ES-I3 (cell line): ENCODE measurements at regions not wholly inside any gene's neighbourhood (a gene's known extent, or its start where the extent isn't known, plus 50 kb on each side); places are given as distances from the start of the nearest gene placed in this dataset.

Experiments
- H3K36me3 ChIP-seq: 2 replicates; pipeline ENCODE4 v1.6.1; 2013; ENCODE audit warnings: mild to moderate bottlenecking, low read length, control low read depth, moderate library complexity; ENCODE audit not compliant: insufficient read depth
- H3K4me1 ChIP-seq: 2 replicates; pipeline ENCODE4 v1.6.1; 2013; ENCODE audit warnings: mild to moderate bottlenecking, control low read depth, low read length; ENCODE audit not compliant: insufficient read depth
- H3K9ac ChIP-seq: 2 replicates; pipeline ENCODE4 v1.6.1; 2013; ENCODE audit warnings: low read depth, mild to moderate bottlenecking, low read length, moderate library complexity
- H3K9me3 ChIP-seq: 2 replicates; pipeline ENCODE4 v1.6.1; 2013; ENCODE audit warnings: mild to moderate bottlenecking, low read length, moderate library complexity; ENCODE audit not compliant: control insufficient read depth, insufficient read depth

DNA sequence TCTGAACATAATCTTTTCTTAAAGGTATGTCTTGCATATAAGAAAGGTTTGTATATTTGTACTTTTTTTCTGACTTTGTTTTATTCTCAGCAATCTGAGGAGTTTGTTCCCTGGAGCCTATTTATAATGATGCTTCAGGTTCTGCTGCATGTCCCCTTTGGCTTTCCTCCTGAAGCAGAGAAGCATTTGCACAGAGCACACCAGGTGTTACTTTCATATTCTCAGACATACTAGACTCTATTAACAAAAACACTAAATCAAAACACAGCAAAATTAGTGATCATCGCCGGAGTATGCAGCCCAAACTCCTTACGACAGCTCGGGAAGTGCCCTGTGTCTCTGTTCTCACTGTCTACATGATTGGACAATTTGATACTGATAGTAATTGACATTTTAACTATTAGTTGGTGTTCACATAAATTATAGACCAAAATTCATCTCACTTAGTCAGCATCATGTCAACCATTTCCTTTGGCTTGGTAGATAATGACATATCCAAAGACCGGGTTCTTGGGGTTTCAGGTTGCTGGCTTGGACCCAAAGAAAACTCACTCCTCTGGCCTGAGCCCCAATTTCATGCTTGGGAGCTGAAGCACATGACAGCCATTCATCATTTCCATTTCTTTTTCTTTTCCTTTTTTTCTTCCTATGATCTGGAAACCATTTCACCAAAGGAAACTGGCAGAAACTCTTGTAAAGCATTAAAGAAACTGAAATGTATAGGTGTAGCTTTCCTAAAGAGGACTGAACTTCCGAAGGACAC, 400.1 kb upstream of the NRP1 start:
- H3K36me3 ChIP-seq, result no peaks in the 10 kb centered on the region
- H3K9ac ChIP-seq, result no peak overlapping the region
- no peaks in the 10 kb centered on the region for H3K4me1 ChIP-seq
- no peaks in the 10 kb centered on the region for H3K9me3 ChIP-seq

DNA sequence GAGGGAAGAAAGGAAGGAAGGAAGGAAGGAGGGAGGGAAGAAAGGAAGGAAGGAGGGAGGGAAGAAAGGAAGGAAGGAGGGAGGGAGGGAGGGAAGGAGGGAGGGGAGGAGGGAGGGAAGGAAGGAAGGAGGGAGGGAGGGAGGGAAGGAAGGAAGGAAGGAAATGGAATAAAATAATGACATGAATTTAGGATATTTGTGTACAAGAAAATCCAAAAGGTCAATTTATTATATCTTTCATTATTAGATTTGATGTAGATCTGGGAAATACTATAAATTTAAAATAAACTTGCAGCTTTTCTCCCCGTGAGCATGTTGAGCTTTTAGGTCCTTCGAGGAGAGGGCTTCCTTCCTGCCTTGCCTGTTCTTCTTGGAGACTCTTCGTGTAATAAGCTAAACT, 398.6 kb upstream of the NRP1 start:
- H3K9me3 ChIP-seq, result no peaks in the 10 kb centered on the region
- H3K36me3 ChIP-seq, result no peaks in the 10 kb centered on the region
- no peak overlapping the region for H3K9ac ChIP-seq
- no peaks in the 10 kb centered on the region for H3K4me1 ChIP-seq

DNA sequence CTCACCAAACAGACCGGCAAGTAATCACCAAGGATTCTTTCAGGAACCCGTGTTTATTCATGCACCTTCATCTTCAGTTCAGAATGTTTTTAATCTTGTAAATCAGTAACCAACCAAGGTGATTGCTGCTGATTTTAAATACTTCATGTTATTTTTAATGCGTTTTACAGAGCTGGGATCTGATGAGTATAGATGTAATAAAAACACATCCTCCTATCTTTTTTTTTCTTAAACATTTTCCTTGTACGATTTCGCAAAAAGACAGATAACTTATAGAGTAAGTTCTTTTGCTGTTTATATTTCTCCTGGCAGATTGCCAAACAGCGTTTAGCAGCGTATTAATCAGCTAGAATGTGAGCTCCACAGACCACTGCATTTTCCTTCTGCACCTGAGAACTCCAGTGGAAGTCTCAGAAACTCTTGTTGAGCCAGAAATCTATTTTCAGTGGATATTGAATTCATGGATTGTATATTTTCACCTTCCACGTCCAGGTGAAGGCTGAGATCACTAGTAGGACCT, 397.8 kb upstream of the NRP1 start:
- Histone ChIP-seq H3K9me3 (0 out of 2 replicates have a peak, but pooled peaks cover 4% of the 10 kb centered on the region), H3K4me1 (no peaks in the 10 kb centered on the region), H3K36me3 (no peaks in the 10 kb centered on the region), H3K9ac (no peak overlapping the region)

DNA sequence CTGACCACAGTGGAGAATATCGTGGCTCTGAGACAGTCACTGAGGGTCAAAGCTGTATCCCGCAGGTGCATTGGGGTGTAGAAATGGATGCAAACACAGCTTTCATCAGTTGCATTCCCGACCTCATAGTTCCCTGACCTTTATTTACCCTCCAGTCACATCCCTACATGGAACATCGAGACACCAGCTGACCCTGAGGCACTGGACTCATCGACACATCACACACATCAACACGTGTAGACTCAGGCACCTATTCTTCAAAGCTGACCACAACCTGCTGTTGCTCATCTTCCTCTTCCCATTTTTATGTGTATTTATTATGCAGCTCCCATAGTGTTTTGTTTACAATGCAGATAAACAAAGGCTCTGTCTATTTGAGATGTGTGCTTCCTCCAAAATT, 396.9 kb upstream of the NRP1 start:
- Histone ChIP-seq H3K9ac (no peak overlapping the region), H3K4me1 (no peaks in the 10 kb centered on the region), H3K9me3 (0 out of 2 replicates have a peak, but pooled peaks cover 4% of the 10 kb centered on the region), H3K36me3 (no peaks in the 10 kb centered on the region)

DNA sequence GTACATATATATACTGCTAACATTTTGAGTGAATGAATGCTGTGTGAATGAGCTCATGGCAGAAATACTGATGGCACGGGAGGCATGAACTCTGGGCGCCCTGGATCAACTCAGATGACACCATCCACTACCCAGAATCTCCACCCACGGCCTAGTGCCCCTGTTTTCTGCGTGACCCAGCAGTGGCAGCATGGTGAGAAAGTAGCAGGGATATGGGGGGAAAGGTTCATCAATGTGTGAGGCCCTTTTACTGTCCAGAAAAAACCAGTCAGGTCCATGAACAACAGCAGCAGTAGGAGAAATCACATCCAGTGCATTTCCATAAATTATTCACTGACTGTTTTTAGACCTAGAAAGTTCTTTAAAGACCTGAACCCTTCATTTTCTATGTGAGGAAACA, 391.0 kb upstream of the NRP1 start:
- Histone ChIP-seq H3K4me1 (peaks cover 8% of the 10 kb centered on the region; the same call in 1 of the 2 replicates), H3K9ac (no peak overlapping the region), H3K9me3 (peaks cover 7% of the 10 kb centered on the region), H3K36me3 (no peaks in the 10 kb centered on the region)

DNA sequence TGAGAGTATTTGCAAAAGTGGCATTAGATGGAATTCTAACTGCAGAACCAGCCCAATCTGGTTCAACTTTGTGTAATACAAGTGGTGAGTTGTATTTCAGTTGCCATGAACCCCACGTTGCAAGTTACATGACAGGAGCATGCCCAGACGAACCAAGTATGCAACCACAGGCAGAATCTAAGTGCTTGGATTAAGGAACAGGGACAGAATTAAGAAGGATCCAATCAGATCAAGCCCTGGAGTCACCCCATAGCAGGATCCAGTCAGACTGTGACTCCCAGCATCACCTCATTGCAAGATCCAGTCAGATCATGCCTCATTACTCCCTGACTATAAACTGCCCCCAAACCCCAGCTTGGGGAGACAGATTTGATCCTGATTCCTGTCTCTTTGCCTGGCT, 388.7 kb upstream of the NRP1 start:
- Histone ChIP-seq H3K4me1 (peaks cover 16% of the 10 kb centered on the region; the same call in 1 of the 2 replicates), H3K9me3 (peaks cover 7% of the 10 kb centered on the region), H3K36me3 (no peaks in the 10 kb centered on the region), H3K9ac (no peak overlapping the region)

DNA sequence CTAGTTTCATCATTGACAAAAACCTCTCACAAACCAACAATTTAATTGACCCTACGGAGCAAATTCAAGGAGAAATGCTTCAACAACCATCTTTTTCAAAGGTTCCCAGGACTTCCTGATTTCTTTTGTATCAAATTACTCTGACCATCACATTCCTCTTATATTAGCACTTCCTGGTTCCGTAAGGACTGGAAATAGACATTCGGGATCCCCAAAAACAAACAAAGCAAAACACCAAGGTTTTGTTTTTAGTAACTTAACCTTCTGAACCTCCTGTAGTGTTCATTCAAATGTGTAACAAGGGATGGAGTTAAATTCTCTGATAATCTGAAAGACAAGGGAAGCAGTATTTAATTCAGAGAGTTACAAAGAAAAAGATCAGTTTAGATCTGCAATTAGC, 387.6 kb upstream of the NRP1 start:
- Histone ChIP-seq H3K9me3 (peaks cover 3% of the 10 kb centered on the region), H3K9ac (no peak overlapping the region), H3K36me3 (no peaks in the 10 kb centered on the region), H3K4me1 (peaks cover 17% of the 10 kb centered on the region; the same call in 1 of the 2 replicates)

DNA sequence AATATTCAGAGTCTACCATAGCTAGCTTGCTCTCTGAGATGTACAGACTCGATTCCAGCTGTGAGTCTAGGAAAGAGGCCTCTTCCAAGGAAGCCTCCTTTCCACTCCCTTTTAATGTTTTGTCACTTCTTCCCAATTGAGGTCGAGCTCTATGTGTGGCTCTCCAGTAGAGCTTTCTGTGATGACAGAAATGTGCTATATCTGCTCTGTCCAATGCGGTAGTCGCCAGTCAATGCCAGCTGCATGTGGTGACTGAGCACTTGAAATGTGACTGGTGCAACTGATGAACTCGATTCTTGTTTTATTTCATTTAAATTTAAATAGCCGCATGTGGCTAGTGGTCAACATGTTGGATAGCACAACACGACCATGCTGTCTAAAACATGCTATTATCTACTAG, 387.0 kb upstream of the NRP1 start:
- H3K9me3 ChIP-seq, result peaks cover 3% of the 10 kb centered on the region
- no peaks in the 10 kb centered on the region for H3K36me3 ChIP-seq
- no peak overlapping the region for H3K9ac ChIP-seq
- H3K4me1 ChIP-seq, result peaks cover 17% of the 10 kb centered on the region; the same call in 1 of the 2 replicates

DNA sequence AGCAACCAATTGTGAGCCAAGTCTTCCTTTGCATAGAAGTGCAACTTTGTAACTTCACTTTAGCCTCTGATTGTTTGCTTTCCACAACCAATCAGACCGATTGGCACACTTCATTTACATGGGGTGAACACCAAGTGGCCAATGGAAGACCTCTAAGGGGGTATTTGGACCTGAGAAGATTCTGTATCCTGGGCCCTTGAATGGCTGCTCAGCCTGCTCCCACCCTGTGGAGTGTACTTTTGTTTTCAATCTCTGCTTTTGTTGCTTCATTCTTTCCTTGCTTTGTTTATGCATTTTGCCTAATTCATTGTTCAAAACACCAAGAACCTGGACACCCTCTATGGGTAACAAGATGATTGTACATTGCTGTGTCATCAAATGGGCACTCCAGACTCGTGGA, 385.7 kb upstream of the NRP1 start:
- H3K4me1 ChIP-seq, result peaks cover 17% of the 10 kb centered on the region; the same call in 1 of the 2 replicates
- H3K36me3 ChIP-seq, result no peaks in the 10 kb centered on the region
- H3K9me3 ChIP-seq, result peaks cover 3% of the 10 kb centered on the region
- no peak overlapping the region for H3K9ac ChIP-seq

DNA sequence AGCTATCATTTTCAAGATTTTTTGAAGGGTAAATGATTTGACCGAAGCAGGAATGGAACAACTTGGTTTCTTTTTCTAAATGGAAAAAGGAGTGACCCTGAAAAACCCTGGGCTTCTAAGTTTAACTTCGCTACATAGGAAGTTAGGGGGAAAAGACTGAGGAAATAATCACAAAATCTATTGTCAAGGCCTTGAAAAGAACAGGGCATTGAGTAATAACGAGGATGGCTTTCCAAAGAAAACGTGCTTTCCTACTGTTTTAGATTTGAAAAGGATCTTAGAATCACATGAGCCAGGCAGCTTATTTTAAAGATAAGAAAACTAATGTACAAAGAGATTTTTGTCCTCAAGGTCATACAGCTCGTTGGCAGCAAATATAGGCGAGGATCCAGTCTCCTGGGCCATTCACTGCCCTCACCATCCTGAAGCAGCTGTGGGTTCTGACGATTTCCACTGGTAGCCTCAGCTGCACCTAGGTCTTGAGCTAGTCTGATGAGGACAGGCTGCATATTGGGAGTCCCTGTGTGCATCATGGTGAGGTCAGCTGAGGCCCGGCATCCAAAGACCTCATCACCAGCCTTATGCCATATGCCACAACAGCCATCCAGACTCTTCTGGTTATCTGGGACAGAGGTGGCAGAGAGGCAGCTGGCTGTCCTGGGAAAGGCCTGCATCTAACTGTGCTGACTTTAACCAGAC, 384.7 kb upstream of the NRP1 start:
- Histone ChIP-seq H3K9me3 (peaks cover 3% of the 10 kb centered on the region), H3K4me1 (peaks cover 17% of the 10 kb centered on the region; the same call in 1 of the 2 replicates), H3K9ac (no peak overlapping the region), H3K36me3 (no peaks in the 10 kb centered on the region)

DNA sequence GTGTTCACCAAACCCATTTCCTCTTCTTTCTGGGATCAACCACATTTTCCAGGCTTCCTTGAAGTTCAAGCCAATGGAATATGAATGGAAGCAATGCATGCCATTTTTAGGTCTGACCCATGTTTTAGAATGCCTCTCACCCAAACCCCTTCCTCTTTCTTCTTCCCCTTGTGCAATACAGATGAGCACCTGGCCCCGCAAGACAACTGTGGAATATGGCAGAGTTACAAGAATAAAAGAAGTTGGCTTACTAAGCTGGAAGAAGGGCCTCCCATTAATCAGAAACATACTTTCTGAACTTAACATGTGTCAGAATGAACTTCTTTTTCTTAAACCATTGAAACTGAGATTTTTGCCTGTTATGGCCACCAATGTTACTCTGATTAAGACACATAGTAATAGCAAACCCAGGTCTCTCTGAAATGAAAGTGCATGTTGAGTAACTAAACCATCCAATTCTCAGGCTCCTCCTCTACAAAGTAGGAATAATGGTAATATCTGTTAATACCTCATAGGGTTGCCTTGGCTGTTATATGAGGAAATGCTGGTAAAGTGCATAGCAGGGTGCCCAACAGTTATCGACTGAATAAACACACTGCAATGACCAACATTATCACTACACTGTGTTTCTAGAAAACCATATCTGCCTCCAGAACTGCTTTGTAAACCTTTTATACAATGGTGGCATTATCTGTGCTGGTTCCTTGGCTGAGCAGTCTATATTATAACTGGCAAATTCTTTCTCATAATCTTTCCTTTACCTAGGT, 382.2 kb upstream of the NRP1 start:
- Histone ChIP-seq H3K36me3 (no peaks in the 10 kb centered on the region), H3K4me1 (peaks cover 9% of the 10 kb centered on the region; the same call in 1 of the 2 replicates), H3K9me3 (no peaks in the 10 kb centered on the region; the same call in 1 of the 2 replicates), H3K9ac (no peak overlapping the region)

DNA sequence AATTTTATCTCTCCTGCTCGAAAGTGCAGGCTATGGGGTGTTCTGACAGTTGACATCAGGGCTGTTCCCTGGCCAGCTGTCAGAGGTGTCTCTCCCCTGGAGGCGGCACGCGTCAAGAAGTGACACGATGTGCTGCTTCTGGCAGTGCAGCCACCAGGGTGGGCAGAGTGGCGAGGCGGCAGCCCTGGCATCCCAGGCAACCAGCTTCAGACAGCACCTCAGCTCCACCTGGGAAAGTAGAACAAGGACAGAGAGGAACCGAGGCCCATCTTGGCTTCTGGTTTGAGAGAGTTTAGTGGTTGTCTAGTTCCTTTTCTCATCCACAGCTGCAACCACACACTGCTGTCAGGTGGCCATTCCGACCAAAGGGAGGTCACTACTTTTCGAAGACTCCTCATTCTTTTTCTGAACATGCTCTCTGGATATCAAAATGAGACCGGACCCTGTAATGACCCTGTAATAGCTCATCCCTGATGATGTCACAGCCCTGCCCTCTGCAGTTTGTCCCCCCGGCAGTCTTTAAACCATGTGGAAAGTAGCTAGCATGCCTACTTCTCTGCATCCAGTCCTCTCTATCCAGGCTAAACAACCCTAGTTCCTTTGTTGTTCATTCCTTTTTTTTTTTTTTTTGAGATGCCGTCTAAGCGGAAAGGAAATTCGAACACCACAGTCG, 381.0 kb upstream of the NRP1 start:
- Histone ChIP-seq H3K36me3 (no peaks in the 10 kb centered on the region), H3K9me3 (no peaks in the 10 kb centered on the region; the same call in 1 of the 2 replicates), H3K9ac (no peak overlapping the region), H3K4me1 (peaks cover 9% of the 10 kb centered on the region; the same call in 1 of the 2 replicates)

DNA sequence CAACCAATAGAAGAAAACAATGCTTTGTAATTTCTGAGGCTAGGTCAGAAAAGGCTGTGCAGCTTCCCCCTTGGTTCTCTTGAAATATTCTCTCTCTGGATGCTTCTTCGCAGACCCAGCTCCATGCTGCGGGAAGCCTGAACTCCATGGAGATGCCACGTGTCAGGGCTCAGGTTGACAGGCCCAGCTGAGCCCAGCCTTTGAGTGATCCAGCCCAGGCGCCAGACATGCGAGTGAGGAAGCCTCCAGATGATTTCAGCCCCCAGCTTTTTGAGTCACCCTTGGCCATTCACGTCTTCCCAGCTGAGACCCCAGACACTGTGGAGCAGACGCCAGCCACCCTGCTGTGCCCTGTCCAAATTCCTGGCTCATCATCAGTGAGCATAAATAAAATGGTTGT, 378.4 kb upstream of the NRP1 start:
- no peaks in the 10 kb centered on the region for H3K36me3 ChIP-seq
- H3K9me3 ChIP-seq, result no peaks in the 10 kb centered on the region
- no peak overlapping the region for H3K9ac ChIP-seq
- no peaks in the 10 kb centered on the region for H3K4me1 ChIP-seq

DNA sequence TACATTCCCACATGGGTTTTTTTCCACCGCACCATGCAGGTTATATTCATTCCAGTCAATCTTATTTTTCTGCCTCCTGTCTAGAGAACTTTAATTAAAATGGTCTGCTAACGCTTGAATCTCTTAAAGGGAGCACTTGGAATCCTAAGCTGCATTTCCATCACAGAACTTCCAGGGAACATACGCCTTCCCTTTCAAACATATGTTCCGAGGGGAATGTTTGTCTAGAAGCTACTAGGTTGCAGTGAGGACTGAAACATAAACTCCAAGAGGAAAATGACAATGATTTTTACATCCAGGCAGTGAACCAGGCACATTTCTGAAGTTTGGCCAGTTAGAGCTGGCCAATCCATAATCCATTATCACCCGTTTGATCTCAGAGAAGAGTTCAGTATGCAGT, 375.5 kb upstream of the NRP1 start:
- Histone ChIP-seq H3K9me3 (no peaks in the 10 kb centered on the region; the same call in 1 of the 2 replicates), H3K36me3 (no peaks in the 10 kb centered on the region), H3K9ac (no peak overlapping the region), H3K4me1 (no peaks in the 10 kb centered on the region)
